ENCODE measurements at regions not wholly inside any gene's neighbourhood (a gene's known extent, or its start where the extent isn't known, plus 50 kb on each side); places are given as distances from the start of the nearest gene placed in this dataset.

GRCh38 chr1:82565146-82565545 lies 764.4 kb downstream of the ADGRL2 start (continued):
- TF ChIP-seq, protein P1, sequence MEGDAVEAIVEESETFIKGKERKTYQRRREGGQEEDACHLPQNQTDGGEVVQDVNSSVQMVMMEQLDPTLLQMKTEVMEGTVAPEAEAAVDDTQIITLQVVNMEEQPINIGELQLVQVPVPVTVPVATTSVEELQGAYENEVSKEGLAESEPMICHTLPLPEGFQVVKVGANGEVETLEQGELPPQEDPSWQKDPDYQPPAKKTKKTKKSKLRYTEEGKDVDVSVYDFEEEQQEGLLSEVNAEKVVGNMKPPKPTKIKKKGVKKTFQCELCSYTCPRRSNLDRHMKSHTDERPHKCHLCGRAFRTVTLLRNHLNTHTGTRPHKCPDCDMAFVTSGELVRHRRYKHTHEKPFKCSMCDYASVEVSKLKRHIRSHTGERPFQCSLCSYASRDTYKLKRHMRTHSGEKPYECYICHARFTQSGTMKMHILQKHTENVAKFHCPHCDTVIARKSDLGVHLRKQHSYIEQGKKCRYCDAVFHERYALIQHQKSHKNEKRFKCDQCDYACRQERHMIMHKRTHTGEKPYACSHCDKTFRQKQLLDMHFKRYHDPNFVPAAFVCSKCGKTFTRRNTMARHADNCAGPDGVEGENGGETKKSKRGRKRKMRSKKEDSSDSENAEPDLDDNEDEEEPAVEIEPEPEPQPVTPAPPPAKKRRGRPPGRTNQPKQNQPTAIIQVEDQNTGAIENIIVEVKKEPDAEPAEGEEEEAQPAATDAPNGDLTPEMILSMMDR (IDR thresholded peaks at IDR 0.05 in 2 of 3, conservative IDR thresholded peaks at IDR 0.05 in 1 of 3; ENCODE audit: control insufficient read depth in 2 of 3, extremely low read depth in 1 of 3, insufficient read depth in 1 of 3, low read depth in 3 of 3, low read length in 3 of 3) = no peak
- no peak for TF ChIP-seq NFIC (IDR thresholded peaks at IDR 0.05; ENCODE audit: low read depth, low read length)
- TF ChIP-seq, protein P2, sequence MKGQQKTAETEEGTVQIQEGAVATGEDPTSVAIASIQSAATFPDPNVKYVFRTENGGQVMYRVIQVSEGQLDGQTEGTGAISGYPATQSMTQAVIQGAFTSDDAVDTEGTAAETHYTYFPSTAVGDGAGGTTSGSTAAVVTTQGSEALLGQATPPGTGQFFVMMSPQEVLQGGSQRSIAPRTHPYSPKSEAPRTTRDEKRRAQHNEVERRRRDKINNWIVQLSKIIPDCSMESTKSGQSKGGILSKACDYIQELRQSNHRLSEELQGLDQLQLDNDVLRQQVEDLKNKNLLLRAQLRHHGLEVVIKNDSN (IDR thresholded peaks at IDR 0.05; ENCODE audit: borderline replicate concordance, extremely low read length, insufficient read depth, low read depth, low read length) = no peak
- TF ChIP-seq NFYB (IDR thresholded peaks at IDR 0.05; ENCODE audit: insufficient read depth, low read depth, low read length) = no peak

DNA sequence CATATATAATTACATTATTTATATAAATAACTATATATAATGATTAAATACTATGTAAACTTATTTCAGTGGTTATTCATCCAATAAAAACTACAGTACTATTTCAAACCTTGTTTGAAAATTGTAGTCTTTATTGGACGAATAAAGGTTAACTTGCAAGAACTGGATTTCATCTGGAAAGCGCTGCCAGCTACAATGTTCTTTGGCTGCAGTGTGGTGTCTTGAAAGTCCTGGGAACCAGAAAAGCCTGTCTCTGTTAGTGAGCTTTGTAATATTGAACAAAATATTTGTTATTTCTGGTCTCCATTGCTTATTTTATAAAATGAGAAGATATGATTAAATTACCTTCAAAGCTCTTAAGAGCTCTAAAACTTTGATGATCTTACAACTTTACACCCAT lies 763.6 kb downstream of the ADGRL2 start:
- ChIA-PET CTCF (interaction anchor here (1.3 to 1.4 kb wide), 2 partner anchors 11 to 55 kb away, joined by 3 read pairs; no protein-coding TSS in a partner anchor), POLR2A (no interaction called here), RAD21 (ENCODE audit: unreplicated experiment) (no interaction called here), SMC1A (ENCODE audit: uncharacterized antibody, unreplicated experiment) (no interaction called here)
- DNase-seq (ENCODE audit: low read depth, low spot score) = no peak
- Histone ChIP-seq H3K9me3 (replicated peaks; ENCODE audit: control insufficient read depth, insufficient read depth, low read length) (no peaks in the 10 kb centered on the region), H3K9ac (ENCODE audit: control insufficient read depth, insufficient read depth, low read length) (no peak overlapping the region), H3K36me3 (ENCODE audit: control insufficient read depth in 2 of 2, insufficient read depth in 2 of 2, low read length in 1 of 2) (no peaks in the 10 kb centered on the region), H4K20me1 (ENCODE audit: control insufficient read depth, insufficient read depth) (no peaks in the 10 kb centered on the region), H3K79me2 (ENCODE audit: control insufficient read depth, insufficient read depth, low read length) (no peaks in the 10 kb centered on the region), H3K4me1 (ENCODE audit: control insufficient read depth, insufficient read depth, low read length) (no peaks in the 10 kb centered on the region), H3K4me3 (no peak overlapping the region), H3K27me3 (replicated peaks in 1 of 2; ENCODE audit: control insufficient read depth in 2 of 2, insufficient read depth in 2 of 2, low read length in 1 of 2) (no peaks in the 10 kb centered on the region), H2AFZ (ENCODE audit: control insufficient read depth, low read depth, low read length) (no peak overlapping the region), H3K4me2 (ENCODE audit: control insufficient read depth, insufficient read depth) (no peak overlapping the region), H3K27ac (ENCODE audit: control insufficient read depth, insufficient read depth) (no peak overlapping the region)
- in situ Hi-C loops (cut with MboI) = no loop called here
- 38% methylated on average over 2 of the region's 2 CpGs for WGBS (ENCODE audit: insufficient coverage, insufficient replicate concordance, low lambda C conversion rate, missing lambda C conversion rate)
- BruUV-seq (replicated peaks) = no TSS peak
- no peak for ATAC-seq
- FAIRE-seq = no peak
- intact Hi-C loops (cut with micrococcal nuclease; ENCODE audit: unreplicated experiment) = no loop called here
- TF ChIP-seq MLLT1 (IDR thresholded peaks at IDR 0.05) (no peak), KDM1A (IDR thresholded peaks at IDR 0.05; ENCODE audit: borderline replicate concordance) (no peak), ATF2 (IDR thresholded peaks at IDR 0.05; ENCODE audit: low read length) (no peak), SREBF1 (IDR thresholded peaks at IDR 0.05; ENCODE audit: low read length) (no peak), BHLHE40 (IDR thresholded peaks at IDR 0.05; ENCODE audit: borderline replicate concordance in 1 of 2, low read depth in 2 of 2, low read length in 1 of 2) (no peak), TCF3 (IDR thresholded peaks at IDR 0.05; ENCODE audit: borderline replicate concordance, insufficient read depth, low read depth, low read length) (no peak), PML (IDR thresholded peaks at IDR 0.05; ENCODE audit: low read length) (no peak), CBFB (IDR thresholded peaks at IDR 0.05; ENCODE audit: low read depth) (no peak)
- TF ChIP-seq, protein P3, sequence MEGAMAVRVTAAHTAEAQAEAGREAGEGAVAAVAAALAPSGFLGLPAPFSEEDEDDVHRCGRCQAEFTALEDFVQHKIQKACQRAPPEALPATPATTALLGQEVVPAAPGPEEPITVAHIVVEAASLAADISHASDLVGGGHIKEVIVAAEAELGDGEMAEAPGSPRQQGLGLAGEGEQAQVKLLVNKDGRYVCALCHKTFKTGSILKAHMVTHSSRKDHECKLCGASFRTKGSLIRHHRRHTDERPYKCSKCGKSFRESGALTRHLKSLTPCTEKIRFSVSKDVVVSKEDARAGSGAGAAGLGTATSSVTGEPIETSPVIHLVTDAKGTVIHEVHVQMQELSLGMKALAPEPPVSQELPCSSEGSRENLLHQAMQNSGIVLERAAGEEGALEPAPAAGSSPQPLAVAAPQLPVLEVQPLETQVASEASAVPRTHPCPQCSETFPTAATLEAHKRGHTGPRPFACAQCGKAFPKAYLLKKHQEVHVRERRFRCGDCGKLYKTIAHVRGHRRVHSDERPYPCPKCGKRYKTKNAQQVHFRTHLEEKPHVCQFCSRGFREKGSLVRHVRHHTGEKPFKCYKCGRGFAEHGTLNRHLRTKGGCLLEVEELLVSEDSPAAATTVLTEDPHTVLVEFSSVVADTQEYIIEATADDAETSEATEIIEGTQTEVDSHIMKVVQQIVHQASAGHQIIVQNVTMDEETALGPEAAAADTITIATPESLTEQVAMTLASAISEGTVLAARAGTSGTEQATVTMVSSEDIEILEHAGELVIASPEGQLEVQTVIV (IDR thresholded peaks at IDR 0.05; ENCODE audit: borderline replicate concordance, partially characterized antibody) = no peak
